ENCODE measurements at regions not wholly inside any gene's neighbourhood (a gene's known extent, or its start where the extent isn't known, plus 50 kb on each side); places are given as distances from the start of the nearest gene placed in this dataset.

DNA sequence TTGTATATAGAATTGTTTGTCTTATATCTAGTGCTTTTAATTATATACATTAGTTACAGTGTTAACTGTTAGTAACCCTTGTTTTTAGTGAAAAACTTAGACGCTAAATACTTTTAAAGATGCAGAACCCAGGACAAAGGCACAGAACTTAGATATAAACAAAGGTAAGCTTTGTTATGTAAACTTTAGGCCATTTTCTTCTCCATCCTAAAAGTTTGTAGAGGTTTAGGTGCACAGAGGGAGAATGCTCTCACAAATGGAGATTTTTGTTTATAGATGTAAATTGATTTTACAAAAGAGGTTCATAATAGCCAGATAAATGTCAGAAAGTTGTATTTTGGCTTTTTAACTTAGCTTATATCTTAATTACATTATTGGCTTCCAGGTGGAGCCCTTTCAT is 490.5 kb upstream of the LRRC7 start:
- TF ChIP-seq, protein P1, sequence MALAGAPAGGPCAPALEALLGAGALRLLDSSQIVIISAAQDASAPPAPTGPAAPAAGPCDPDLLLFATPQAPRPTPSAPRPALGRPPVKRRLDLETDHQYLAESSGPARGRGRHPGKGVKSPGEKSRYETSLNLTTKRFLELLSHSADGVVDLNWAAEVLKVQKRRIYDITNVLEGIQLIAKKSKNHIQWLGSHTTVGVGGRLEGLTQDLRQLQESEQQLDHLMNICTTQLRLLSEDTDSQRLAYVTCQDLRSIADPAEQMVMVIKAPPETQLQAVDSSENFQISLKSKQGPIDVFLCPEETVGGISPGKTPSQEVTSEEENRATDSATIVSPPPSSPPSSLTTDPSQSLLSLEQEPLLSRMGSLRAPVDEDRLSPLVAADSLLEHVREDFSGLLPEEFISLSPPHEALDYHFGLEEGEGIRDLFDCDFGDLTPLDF (CRISPR knock-in tag; IDR thresholded peaks at IDR 0.05): no peak
- TF ChIP-seq SMAD3 (CRISPR knock-in tag; IDR thresholded peaks at IDR 0.05; ENCODE audit: borderline replicate concordance) (no peak), TEAD4 (CRISPR knock-in tag; IDR thresholded peaks at IDR 0.05) (no peak), CREM (CRISPR knock-in tag; IDR thresholded peaks at IDR 0.05) (no peak), ZNF138 (CRISPR knock-in tag; conservative IDR thresholded peaks at IDR 0.05) (no peak), TP53 (CRISPR knock-in tag; IDR thresholded peaks at IDR 0.05) (no peak), CREB1 (CRISPR knock-in tag; IDR thresholded peaks at IDR 0.05) (no peak)
- TF ChIP-seq, protein P2, sequence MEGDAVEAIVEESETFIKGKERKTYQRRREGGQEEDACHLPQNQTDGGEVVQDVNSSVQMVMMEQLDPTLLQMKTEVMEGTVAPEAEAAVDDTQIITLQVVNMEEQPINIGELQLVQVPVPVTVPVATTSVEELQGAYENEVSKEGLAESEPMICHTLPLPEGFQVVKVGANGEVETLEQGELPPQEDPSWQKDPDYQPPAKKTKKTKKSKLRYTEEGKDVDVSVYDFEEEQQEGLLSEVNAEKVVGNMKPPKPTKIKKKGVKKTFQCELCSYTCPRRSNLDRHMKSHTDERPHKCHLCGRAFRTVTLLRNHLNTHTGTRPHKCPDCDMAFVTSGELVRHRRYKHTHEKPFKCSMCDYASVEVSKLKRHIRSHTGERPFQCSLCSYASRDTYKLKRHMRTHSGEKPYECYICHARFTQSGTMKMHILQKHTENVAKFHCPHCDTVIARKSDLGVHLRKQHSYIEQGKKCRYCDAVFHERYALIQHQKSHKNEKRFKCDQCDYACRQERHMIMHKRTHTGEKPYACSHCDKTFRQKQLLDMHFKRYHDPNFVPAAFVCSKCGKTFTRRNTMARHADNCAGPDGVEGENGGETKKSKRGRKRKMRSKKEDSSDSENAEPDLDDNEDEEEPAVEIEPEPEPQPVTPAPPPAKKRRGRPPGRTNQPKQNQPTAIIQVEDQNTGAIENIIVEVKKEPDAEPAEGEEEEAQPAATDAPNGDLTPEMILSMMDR (IDR thresholded peaks at IDR 0.05): no peak
- TF ChIP-seq, protein P3, sequence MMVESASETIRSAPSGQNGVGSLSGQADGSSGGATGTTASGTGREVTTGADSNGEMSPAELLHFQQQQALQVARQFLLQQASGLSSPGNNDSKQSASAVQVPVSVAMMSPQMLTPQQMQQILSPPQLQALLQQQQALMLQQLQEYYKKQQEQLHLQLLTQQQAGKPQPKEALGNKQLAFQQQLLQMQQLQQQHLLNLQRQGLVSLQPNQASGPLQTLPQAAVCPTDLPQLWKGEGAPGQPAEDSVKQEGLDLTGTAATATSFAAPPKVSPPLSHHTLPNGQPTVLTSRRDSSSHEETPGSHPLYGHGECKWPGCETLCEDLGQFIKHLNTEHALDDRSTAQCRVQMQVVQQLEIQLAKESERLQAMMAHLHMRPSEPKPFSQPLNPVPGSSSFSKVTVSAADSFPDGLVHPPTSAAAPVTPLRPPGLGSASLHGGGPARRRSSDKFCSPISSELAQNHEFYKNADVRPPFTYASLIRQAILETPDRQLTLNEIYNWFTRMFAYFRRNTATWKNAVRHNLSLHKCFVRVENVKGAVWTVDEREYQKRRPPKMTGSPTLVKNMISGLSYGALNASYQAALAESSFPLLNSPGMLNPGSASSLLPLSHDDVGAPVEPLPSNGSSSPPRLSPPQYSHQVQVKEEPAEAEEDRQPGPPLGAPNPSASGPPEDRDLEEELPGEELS (CRISPR knock-in tag; IDR thresholded peaks at IDR 0.05): no peak
- TF ChIP-seq, protein P4, sequence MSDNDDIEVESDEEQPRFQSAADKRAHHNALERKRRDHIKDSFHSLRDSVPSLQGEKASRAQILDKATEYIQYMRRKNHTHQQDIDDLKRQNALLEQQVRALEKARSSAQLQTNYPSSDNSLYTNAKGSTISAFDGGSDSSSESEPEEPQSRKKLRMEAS (CRISPR knock-in tag; IDR thresholded peaks at IDR 0.05): no peak
- TF ChIP-seq, protein P5, sequence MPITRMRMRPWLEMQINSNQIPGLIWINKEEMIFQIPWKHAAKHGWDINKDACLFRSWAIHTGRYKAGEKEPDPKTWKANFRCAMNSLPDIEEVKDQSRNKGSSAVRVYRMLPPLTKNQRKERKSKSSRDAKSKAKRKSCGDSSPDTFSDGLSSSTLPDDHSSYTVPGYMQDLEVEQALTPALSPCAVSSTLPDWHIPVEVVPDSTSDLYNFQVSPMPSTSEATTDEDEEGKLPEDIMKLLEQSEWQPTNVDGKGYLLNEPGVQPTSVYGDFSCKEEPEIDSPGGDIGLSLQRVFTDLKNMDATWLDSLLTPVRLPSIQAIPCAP (CRISPR knock-in tag; IDR thresholded peaks at IDR 0.05): no peak

Data from WTC11 (cell line).